GM10266 (cell line): ENCODE measurements at regions not wholly inside any gene's neighbourhood (a gene's known extent, or its start where the extent isn't known, plus 50 kb on each side); places are given as distances from the start of the nearest gene placed in this dataset.
"Not testable (repeated sequence)": the region's sequence is repeated elsewhere in the genome, so short reads cannot be mapped to it uniquely, and the experiment has no call there.

ENCODE experiments used
- DNase-seq: peaks from one replicate; pipeline ENCODE4 v3.0.0; 2012; ENCODE audit errors: extremely low spot score
- TF ChIP-seq, protein P1 (sequence below): IDR thresholded peaks from 2 replicates; pipeline ENCODE4 v1.5.1; 2012; ENCODE audit warnings: mild to moderate bottlenecking, low read depth; ENCODE audit not compliant: control insufficient read depth, insufficient read depth; ENCODE audit errors: missing control alignments

DNA sequence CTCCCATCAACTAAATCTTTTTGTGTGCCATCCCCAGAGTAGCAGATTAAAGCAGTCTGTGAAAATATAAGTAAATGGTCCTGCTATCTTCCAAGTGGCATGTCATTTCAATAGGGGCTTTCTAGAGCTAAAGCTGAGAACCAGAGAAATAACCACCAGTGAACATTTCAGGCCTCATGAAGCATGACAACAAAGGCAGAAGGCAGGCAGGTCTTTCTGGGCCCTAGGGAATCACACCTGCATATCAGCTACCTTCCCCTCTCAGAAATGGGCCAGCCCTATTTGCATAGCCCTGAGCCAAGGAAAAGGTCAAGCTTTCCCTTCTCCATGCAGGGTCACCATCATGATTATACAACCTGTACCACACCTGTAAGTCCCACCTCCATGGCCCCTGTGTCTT, 205.3 kb downstream of the DEPDC1B start:
- TF ChIP-seq, protein P1, sequence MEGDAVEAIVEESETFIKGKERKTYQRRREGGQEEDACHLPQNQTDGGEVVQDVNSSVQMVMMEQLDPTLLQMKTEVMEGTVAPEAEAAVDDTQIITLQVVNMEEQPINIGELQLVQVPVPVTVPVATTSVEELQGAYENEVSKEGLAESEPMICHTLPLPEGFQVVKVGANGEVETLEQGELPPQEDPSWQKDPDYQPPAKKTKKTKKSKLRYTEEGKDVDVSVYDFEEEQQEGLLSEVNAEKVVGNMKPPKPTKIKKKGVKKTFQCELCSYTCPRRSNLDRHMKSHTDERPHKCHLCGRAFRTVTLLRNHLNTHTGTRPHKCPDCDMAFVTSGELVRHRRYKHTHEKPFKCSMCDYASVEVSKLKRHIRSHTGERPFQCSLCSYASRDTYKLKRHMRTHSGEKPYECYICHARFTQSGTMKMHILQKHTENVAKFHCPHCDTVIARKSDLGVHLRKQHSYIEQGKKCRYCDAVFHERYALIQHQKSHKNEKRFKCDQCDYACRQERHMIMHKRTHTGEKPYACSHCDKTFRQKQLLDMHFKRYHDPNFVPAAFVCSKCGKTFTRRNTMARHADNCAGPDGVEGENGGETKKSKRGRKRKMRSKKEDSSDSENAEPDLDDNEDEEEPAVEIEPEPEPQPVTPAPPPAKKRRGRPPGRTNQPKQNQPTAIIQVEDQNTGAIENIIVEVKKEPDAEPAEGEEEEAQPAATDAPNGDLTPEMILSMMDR, result no peak

DNA sequence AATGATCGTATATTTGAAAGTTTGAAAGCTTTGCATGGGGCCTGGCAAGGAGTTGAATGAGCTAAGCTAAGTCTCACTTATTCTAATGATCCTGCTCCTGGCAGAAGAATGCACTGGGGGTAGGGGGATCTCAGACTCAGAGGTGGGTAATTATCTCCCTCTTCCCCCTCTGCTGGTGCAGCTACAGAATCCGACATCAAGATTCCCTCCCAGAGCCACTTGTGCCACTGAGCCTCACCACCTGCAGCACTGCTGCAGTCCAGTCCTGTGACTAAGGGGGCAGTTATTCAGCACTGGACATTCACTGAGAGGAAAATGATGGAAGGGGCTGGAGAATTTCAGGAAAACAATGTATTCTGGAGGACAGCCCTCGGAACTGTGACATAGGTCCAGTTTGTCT, 205.8 kb downstream of the DEPDC1B start:
- no peak for DNase-seq
- TF ChIP-seq, protein P1, result no peak

More for the DNA sequence above, 205.3 kb downstream of the DEPDC1B start:
- peak; percentile 20 for DNase-seq

DNA sequence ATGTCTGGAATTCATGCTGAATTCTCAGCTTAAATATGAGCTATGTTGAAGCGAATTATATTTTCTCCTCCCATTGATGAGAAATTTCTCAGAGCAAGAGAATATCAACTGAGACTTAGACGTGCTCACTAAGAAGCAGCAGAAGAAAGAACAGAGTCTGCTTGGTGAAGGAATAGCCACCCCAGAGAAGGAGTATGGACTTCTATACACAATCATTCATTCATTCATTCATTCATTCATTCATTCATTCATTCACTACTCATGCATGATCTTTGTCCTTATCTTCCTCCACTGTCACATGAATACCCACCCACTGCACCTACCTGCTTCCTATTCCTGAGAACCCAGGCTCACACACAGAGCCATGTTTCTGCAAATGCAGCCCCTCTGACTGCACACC, 206.6 kb downstream of the DEPDC1B start:
- TF ChIP-seq, protein P1, result no peak
- no peak for DNase-seq

DNA sequence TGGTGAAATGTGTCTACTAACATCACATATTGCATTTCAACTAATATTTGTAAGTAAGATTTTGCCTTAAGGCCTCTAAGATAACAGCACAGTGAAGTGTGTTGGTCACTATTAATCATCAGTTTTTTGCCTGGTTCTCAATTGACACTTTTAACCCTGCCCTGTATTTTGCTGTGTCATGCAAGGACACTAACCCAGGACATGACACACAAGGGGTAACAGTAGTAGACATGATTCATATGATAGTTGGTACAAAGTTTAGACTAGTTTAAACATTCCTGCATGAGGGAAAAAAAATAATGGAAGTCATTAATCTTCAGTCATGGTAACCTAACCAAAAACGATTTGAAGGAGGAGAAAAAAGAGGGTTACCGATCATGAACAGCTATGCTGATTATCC, 207.0 kb downstream of the DEPDC1B start:
- no peak for DNase-seq
- TF ChIP-seq, protein P1, result no peak

DNA sequence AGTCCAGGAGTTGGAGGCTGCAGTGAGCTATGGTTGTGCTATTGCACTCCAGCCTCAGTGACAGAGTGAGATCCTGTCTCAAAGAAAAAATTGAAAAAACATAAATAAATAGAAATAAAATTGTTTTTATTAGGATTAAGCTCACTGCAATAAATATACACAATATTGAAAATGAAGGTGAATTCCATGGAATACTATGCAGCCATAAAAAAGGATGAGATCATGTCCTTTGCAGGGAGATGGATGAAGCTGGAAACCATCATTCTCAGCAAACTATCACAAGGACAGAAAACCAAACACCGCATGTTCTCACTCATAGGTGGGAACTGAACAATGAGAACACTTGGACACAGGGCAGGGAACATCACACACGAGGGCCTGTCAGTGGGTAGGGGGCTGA, 207.6 kb downstream of the DEPDC1B start:
- DNase-seq, result not testable (repeated sequence)

DNA sequence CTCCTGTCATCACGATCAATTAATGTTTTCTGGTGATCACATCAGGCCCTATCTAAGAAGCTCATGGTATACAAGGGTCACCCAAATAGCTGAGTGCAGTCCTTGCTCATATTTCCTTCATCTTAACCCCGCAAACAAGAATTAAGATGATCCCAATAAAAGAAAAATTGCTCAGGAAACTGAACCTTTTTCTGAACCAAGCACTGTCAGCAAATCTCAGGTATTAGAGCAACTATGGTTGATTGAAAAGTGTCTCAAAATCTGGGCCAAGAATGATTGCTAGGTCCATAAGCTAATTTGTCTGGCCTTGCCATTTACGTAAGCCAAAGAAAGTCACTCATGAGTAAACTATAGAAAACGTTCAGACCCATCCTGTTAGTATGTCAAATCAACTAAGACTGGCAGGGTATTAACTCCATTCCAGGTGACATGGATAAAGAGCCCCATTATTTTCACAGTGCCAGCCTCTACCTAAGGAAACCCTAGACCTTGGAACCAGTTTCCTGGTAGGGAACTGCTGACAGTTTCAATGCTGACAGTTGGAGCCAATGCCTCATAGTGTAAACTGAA, 209.3 kb downstream of the DEPDC1B start:
- TF ChIP-seq, protein P1, result no peak
- no peak for DNase-seq

DNA sequence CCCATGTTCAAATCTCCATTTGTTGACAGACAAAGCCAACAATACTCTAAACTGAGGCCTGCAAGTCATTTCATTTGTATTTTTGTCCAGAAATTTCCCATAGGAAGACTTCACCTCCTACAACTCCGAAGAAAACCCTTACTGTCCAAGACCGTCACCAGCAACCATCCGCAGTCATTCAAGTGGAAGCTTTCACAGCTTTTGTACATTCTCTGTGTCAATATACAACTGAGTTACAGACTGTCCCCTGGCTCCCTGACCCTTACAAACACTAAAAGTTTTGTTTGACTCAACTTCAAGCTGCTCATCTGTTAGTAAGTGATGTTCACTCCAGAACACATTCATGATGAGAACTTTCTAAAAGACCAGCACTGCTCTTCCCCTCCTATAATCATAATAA, 210.1 kb downstream of the DEPDC1B start:
- DNase-seq, result no peak

More for the DNA sequence above, 210.1 kb downstream of the DEPDC1B start:
- TF ChIP-seq, protein P1, result no peak
